ENCODE measurements at regions not wholly inside any gene's neighbourhood (a gene's known extent, or its start where the extent isn't known, plus 50 kb on each side); places are given as distances from the start of the nearest gene placed in this dataset.

GRCh38 chr4:106481801-106482200, 113.2 kb upstream of the GIMD1 start:
- TF ChIP-seq CTCF (tag by site-specific recombination; IDR thresholded peaks at IDR 0.05) (no peak), ZNF423 (tag by site-specific recombination; IDR thresholded peaks at IDR 0.05) (no peak), REST (tag by site-specific recombination; IDR thresholded peaks at IDR 0.05) (no peak), ZNF549 (tag by site-specific recombination; IDR thresholded peaks at IDR 0.05) (no peak)
